GM10248 (cell line): ENCODE measurements at regions not wholly inside any gene's neighbourhood (a gene's known extent, or its start where the extent isn't known, plus 50 kb on each side); places are given as distances from the start of the nearest gene placed in this dataset.
"Not testable (repeated sequence)": the region's sequence is repeated elsewhere in the genome, so short reads cannot be mapped to it uniquely, and the experiment has no call there.

Experiments used
- CTCF ChIA-PET: fragments of 300-600 bp; sonication (Branson Sonifier 250); formaldehyde crosslinking; extraction: SDS; loops from one replicate; lab custom pipeline; 2021; ENCODE audit warnings: antibody characterized with exemption; lab: Yijun Ruan, JAX
- POLR2A ChIA-PET: fragments of 350-650 bp; sonication (Branson Sonifier 250); formaldehyde crosslinking; extraction: SDS; loops from one replicate; lab custom pipeline; 2020; ENCODE audit warnings: antibody characterized with exemption; lab: Yijun Ruan, JAX
- DNase-seq: peaks from one replicate; pipeline ENCODE4 v3.0.0; 2012; ENCODE audit errors: extremely low spot score
- CTCF ChIP-seq: IDR thresholded peaks from 2 replicates; pipeline ENCODE4 v1.5.1; 2012; ENCODE audit warnings: mild to moderate bottlenecking, low read depth; ENCODE audit errors: extremely low read depth, missing control alignments, control extremely low read depth

DNA sequence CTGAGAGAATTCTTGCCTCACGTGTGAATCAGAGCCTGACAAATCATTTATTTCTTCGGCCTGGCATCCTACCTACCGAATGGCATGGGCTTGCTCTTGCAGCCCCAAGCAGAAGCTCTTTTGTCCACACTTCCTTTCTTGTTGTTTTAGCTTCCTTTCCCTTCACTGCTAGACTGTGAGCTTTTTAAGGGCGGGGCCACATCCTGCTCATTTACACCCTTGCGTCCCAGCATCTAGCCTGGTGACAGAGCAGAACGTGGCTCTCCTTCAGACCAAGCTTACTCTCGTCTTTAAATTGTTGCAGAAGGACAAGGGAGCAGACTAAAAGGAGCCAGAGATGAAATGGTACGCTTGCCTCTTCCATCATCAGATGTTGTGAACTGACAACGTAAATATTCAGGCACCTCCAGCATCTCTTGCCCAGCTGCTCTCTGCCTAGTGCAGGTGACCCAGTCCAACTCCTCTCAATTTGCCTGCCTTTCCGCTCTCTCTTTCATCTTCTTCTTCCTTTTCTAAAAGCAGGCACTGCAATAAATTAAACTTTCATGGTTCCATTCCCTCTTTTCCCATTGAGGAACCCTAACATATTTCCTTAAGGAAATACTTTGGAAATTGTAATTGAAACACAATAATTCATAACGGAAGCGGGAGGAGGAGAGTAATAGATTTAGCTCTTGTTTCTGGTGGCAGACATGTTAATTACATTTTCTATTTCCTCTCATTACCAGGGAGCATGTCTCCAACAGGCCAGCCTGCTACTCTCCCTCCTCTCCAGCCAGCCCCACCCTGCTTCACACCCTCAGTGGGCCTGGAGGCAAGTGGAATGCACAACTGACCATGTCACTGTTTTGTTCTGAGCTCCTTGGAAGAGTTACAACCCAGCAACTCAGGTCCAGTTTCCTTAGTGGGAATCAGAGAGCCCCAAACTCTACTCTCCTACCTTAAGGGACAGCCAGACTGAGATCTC is 228.1 kb upstream of the TRIB2 start:
- POLR2A ChIA-PET: no interaction called here
- DNase-seq: no peak
- CTCF ChIA-PET: interaction anchor here (0.9 to 1.8 kb wide), 2 partner anchors 9 to 15 kb away, joined by 5 to 6 read pairs; no protein-coding TSS in a partner anchor
- TF ChIP-seq CTCF: no peak

- DNase-seq: no peak
- CTCF ChIA-PET: interaction anchor here (2.0 kb wide), 1 partner anchor 10 kb away, joined by 13 read pairs; no protein-coding TSS in a partner anchor
- POLR2A ChIA-PET: no interaction called here
- TF ChIP-seq CTCF: no peak
Observed at GRCh38 chr2:12490641-12491040, 226.1 kb upstream of the TRIB2 start.

- DNase-seq, CTCF ChIA-PET, POLR2A ChIA-PET: not testable (repeated sequence)
Observed at GRCh38 chr2:12492360-12492759, 224.4 kb upstream of the TRIB2 start.

GRCh38 chr2:12493031-12493513 is 223.7 kb upstream of the TRIB2 start:
- POLR2A ChIA-PET: no interaction called here

DNA sequence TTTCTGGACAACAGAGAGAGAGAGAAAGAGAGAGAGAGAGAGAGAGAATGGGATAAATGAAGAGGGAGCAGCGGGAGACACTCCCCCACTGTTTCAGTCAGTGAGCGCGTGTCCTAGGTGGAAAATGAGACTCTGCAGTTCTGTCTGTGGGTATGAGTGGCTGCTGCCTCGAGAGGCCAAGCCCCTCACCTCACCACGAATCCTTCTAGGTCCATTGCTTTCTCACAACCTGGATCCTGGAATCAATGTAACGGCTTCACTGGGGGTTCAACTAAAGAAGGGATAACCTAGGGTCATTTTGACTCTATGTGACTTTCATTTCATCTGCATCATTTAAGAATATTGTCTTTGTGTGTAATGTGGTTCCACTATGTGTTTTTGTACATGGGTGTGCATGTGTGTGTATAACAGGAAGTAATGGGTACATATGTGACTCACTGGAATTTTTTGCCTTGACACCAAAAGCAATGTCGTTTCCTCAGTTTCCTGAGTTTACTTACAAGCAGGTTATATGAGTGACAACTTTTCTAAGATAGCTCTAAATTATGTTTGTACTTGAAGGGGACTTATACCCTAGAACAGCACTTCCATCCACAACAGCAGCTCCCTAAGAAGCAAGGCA is 221.4 kb upstream of the TRIB2 start:
- no peak for TF ChIP-seq CTCF
- no peak for DNase-seq
- POLR2A ChIA-PET: no interaction called here
- CTCF ChIA-PET: no interaction called here

More at GRCh38 chr2:12493031-12493513, 223.7 kb upstream of the TRIB2 start:
- CTCF ChIA-PET: no interaction called here
- no peak for DNase-seq
- no peak for TF ChIP-seq CTCF

- no peak for DNase-seq
- TF ChIP-seq CTCF: no peak
- ChIA-PET POLR2A (no interaction called here), CTCF (no interaction called here)
Observed at GRCh38 chr2:12498286-12498685, 218.4 kb upstream of the TRIB2 start.
